Left lobe of liver (tissue), 2 donors: ENCODE measurements at regions not wholly inside any gene's neighbourhood (a gene's known extent, or its start where the extent isn't known, plus 50 kb on each side); places are given as distances from the start of the nearest gene placed in this dataset.
A peak's percentile ranks its signal among the peaks of the same experiment; 100 is the strongest.

Experiments used
- ATAC-seq: fragments of 200-7000 bp; cut with Tn5 transposase; one replicate; pipeline ENCODE4 v1.9.1; 2020; ENCODE audit warnings: mild to moderate bottlenecking, moderate library complexity
- DNase-seq: peaks from one replicate; pipeline ENCODE4 v3.0.0-alpha.2; 2020; ENCODE audit warnings: low spot score
- donor health status: DM: no; HTN: no; CAD: no; lungs with moderate emphysema.
- donor health status: DM: no; HTN: yes; CAD: no.

DNA sequence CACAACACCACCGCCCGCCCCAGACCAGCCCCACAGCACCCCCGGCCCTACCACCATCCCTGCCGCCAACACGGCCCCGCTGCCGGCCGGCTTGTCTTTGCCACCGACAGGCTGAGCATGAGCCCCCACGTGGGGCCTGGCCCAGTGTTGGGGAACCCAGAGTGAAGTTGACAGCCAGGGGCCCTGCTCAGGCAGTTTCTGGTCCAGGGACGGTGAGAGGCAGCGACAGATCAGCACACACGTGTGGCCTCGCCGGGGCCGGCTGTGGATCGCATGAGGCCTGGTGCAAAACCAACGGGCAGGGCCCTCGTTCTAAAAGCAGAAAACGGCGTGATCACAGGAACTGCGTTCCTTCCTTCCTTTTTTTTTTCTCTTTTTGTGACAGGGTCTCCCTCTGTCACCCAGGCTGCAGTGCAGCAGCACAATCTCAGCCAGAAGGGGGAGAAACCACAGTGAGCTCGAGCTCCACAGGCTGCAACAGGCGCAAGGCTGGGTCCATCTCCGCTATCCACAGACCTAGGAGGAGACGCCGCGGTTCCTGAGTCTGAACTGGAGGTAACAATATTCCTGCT, 50.5 kb upstream of the FBRSL1 start:
- ATAC-seq, result no peak
- no peak for DNase-seq

- DNase-seq, result no peak
- ATAC-seq, result no peak
Observed at GRCh38 chr12:132438726-132439125, 51.2 kb upstream of the FBRSL1 start.

GRCh38 chr12:132437943-132438700, 51.8 kb upstream of the FBRSL1 start:
- DNase-seq, result no peak
- ATAC-seq, result no peak

GRCh38 chr12:132437252-132437932, 52.6 kb upstream of the FBRSL1 start:
- ATAC-seq (no peak), DNase-seq (no peak)

DNA sequence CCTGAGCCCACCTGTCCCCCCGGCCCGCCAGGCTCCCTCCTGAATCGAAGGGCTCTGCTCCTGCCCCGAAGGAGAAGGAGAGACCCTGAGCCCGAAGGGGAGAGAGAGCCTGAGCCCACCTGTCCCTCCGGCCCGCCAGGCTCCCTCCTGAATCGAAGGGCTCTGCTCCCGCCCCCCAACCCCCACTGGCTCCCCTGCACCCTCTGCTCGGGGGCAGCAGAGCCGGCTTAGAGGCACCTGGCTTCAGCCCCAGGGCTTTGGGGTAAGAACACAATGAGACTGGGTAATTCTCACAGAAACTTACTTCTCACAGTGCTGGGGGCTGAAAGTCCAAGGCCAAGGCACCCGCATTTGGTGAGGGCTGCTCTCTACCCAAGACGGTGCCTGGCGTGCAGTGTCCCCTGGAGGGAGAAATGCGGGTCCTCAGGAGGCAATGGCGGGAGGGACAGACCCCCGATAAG, 53.1 kb upstream of the FBRSL1 start:
- ATAC-seq (no peak), DNase-seq (no peak)

DNA sequence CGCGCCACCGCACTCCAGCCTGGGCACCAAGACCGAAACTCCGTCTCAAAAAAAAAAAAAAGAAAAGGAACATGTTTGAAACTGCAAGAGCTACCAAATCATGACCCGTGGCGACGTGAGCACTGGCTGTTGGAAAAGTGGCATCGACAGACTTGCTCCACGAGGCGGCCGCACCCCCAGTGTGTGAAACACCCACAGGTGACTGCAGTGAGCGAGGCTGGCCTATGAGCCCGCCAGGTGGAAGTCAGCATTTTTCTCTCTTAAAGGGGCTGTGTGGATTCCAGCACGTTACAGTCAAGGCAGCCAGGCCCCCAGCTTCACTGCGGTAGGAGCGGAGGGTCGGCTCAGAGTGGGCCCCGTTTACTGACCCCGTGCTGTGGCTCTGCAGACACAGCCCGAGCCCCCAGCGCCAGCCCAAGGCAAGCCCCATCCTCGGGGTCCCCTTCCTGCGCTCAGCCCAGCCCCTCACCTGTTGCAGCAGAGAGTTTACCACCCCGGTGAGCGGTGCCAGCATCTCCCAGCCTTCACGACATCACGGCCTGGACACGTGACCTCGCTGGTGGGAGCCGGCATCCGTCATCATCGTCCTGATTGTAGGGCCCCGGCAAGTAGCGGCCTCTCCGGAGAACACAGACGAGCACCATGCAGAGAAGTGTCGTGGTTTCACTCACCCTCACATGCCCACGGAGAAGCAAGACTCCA, 54.3 kb upstream of the FBRSL1 start:
- ATAC-seq (no peak), DNase-seq (no peak)

DNA sequence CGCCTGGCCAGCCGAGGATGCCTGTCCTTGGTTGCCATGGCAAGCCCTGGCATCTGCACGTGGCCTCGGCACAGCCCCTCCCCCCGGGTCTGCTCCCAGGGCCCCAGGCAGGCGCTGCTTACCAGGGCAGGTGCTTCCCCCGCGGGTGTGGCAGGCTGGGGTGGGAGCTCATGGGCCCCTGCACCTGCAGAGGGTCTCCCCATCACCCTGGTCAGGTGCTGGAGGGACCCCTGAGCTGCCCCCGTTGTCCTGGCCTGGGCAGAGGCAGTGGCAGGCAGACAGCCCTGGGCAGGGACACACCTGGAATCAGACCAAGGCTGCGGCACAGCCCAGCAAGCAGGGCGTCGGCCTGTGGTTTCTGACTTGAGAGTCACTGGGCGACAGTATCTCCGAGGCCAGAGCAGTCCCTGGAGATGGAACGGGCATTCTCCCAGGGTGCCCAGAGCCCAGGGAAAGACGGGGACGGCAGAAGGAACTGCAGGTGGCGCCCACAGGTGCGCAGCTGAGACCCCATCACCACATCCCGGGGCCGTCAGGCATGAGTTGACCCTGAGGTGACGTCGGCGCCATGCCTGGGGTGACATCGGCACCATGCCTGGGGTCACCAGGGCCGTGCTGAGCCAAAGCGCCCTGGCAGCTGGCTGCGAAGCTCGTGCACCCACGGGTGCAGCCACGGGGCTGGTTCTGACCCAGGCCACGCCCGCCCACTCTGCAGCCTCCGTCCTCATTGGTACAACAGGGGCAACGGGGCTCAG, 56.1 kb upstream of the FBRSL1 start:
- ATAC-seq, result no peak

GRCh38 chr12:132432721-132433577, 57.0 kb upstream of the FBRSL1 start:
- ATAC-seq (no peak), DNase-seq (no peak)

More for the DNA sequence above, 56.1 kb upstream of the FBRSL1 start:
- DNase-seq, result no peak

GRCh38 chr12:132432126-132432705, 57.7 kb upstream of the FBRSL1 start:
- ATAC-seq (no peak), DNase-seq (no peak)

GRCh38 chr12:132430838-132431774, 58.8 kb upstream of the FBRSL1 start:
- peak; percentile 60 for ATAC-seq
- no peak for DNase-seq

GRCh38 chr12:132429946-132430643, 59.9 kb upstream of the FBRSL1 start:
- no peak for DNase-seq
- peak; percentile 47 for ATAC-seq

GRCh38 chr12:132429602-132429945, 60.4 kb upstream of the FBRSL1 start:
- ATAC-seq (peak; percentile 4), DNase-seq (no peak)

DNA sequence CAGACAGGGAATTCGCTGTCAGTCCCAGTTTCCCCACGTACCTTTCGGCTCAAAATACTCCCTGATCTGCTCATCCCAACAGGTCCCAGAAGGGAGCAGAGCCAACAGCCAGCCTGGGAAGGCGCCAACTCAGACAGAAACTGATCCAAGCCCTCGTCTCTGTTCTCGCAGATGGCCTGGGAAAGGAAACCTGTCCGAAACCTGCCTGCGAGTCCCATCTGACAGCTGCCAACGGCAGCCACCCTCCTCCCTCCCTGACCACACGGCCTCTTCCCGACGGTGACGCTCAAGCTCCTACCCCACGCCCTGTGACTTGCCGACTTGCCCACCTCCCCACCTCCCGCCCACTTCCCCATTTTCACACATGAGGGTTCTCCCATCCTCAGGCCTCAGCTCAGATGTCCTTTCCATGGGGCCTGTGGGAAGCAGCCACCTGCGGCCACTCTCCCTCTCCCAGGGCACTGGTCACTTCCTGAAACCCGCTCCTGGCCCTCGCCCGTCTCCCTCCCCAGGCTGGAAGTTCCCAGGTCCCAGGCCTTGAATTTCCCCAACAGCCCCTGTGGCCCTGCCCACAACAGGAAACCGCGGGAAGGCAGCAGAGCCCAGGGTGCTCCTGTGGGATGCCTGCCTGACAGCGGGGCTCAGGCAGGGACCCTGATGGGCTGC, 60.9 kb upstream of the FBRSL1 start:
- no peak for DNase-seq
- peak; percentile 49 for ATAC-seq

DNA sequence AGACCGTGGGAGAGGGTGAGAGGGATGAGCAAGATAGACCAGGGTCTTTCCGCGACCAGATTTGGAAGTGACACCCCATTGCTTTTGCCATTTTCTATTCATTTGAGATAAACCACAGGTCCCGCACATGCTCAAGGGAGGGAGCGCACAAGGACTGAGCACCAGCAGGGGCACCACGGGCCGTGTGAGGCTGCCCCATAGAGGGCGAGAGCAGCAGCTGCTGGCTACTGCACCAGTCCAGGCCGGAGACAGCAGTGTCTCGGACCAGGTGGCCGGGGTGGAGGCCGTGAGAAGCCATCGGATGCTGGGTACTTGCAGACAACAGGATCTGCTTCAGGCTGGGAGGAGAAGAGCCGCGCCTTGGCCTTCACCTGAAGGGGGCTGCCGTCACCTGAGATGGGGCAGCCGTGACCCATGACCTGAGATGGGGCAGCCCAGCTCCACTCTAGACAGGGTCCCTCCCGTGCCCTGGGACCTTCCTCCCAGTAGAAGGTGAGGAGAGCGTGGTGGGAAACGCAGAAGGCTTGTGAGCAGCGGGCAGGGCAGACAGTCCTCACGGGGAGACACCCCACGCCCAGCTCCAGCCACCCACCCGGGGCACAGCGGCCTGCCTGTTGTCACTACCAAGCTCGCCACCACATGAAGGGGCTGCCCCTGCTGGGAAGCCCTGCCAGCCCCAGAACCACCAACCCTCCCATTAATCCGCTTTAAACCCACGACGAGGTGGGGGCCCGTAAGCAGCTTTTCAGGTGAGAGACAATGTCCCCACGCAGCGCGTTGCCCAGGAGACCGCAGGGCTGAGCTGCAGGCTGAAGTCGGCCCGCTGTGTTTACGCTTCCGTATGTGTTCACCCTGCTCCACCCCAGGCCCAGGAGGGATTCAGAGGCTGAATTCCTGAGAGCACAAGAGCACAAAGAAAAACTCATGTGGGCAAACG, 61.7 kb upstream of the FBRSL1 start:
- no peak for DNase-seq
- ATAC-seq, result peak; percentile 10

- DNase-seq (no peak), ATAC-seq (no peak)
Observed at GRCh38 chr12:132427174-132427768, 62.7 kb upstream of the FBRSL1 start.
